GM12873 (cell line): ENCODE measurements at regions not wholly inside any gene's neighbourhood (a gene's known extent, or its start where the extent isn't known, plus 50 kb on each side); places are given as distances from the start of the nearest gene placed in this dataset.

Experiments used
- CTCF ChIP-seq: IDR thresholded peaks from 2 replicates; pipeline ENCODE4 v1.5.1; 2012; ENCODE audit warnings: low read depth, mild to moderate bottlenecking, moderate library complexity, low read length, control low read depth; ENCODE audit not compliant: insufficient read depth; ENCODE audit errors: missing control alignments

GRCh38 chr15:25240461-25241021, 198.3 kb downstream of the UBE3A start:
- no peak for TF ChIP-seq CTCF

- TF ChIP-seq CTCF, result no peak
Measured at GRCh38 chr15:25241241-25241801, 197.5 kb downstream of the UBE3A start.

GRCh38 chr15:25242166-25242879, 196.5 kb downstream of the UBE3A start:
- no peak for TF ChIP-seq CTCF

- TF ChIP-seq CTCF, result no peak
Measured at GRCh38 chr15:25242957-25243799, 195.6 kb downstream of the UBE3A start.

- no peak for TF ChIP-seq CTCF
Measured at GRCh38 chr15:25243800-25244097, 195.1 kb downstream of the UBE3A start.

- TF ChIP-seq CTCF, result no peak
Measured at GRCh38 chr15:25244731-25245585, 193.9 kb downstream of the UBE3A start.
